ENCODE measurements at regions not wholly inside any gene's neighbourhood (a gene's known extent, or its start where the extent isn't known, plus 50 kb on each side); places are given as distances from the start of the nearest gene placed in this dataset.
"Not testable (repeated sequence)": the region's sequence is repeated elsewhere in the genome, so short reads cannot be mapped to it uniquely, and the experiment has no call there.

DNA sequence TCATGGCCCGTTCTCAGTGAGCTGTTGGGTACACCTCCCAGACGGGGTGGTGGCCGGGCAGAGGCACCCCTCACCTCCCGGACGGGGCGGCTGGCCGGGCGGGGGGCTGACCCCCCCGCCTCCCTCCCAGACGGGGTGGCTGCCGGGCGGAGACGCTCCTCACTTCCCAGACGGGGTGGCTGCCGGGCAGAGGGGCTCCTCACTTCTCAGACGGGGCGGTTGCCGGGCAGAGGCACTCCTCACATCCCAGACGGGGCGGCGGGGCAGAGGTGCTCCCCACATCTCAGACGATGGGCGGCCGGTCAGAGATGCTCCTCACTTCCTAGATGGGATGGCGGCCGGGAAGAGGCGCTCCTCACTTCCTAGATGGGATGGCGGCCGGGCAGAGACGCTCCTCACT is 129.7 kb upstream of the DAAM1 start:
- not testable (repeated sequence) for DNase-seq (ENCODE audit: low read depth in 2 of 2)

DNA sequence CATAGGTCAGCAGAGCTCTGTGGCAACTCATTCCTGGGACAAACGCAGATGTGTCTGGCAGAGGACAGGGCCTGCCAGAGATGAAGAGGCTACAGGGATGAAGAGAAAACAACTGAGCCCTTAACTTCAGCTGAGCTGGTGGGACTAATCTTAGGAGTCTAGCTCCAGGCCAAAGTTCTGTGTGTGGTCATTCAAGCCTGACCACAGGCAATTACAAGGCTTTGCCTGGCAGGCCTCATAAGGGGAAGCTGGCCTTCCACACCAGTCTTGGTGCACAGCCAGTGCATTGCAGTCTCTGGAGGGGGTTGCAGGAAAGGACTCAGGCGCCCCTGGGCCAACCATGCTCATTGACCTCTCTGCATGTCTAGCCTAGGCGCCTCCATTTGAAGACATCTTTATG is 127.6 kb upstream of the DAAM1 start:
- no peak for DNase-seq (ENCODE audit: low read depth in 2 of 2)

DNA sequence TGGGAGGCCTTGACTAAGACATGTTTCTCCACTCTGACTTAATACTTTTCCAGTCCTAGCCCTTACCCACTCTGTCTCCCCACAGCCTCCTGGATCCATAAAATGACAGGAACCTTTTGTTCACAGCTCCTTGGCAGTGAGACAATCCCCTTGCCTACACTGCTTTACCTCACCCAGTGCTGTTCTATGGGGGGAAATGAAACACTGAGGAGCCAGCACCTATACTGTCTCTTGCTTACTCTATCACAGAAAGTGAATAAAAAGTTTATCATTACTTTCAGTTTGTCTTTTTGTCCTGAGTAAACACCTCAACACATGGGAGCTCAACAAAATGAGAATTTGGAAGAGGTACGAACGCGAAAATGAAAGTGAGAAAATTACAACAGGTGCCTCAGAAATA is 127.2 kb upstream of the DAAM1 start:
- DNase-seq (ENCODE audit: low read depth in 2 of 2) = no peak

DNA sequence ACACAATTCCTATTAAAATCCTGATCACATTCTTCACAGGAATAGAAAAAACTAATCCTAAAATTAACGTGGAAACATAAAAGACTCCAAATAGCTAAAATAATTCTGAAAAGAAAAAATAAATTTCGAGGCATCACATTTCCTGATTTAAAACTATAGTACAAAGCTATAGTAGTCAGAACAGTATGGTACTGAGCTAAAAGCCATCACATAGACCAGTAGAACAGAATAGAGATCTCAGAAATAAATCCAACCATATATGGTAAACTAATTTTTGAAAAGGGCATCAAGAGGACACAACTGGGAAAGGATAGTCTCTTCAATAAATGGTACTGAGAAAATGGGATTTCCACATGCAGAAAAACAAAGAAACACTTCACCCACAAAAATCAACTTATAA is 125.2 kb upstream of the DAAM1 start:
- no peak for DNase-seq (ENCODE audit: low read depth in 2 of 2)

DNA sequence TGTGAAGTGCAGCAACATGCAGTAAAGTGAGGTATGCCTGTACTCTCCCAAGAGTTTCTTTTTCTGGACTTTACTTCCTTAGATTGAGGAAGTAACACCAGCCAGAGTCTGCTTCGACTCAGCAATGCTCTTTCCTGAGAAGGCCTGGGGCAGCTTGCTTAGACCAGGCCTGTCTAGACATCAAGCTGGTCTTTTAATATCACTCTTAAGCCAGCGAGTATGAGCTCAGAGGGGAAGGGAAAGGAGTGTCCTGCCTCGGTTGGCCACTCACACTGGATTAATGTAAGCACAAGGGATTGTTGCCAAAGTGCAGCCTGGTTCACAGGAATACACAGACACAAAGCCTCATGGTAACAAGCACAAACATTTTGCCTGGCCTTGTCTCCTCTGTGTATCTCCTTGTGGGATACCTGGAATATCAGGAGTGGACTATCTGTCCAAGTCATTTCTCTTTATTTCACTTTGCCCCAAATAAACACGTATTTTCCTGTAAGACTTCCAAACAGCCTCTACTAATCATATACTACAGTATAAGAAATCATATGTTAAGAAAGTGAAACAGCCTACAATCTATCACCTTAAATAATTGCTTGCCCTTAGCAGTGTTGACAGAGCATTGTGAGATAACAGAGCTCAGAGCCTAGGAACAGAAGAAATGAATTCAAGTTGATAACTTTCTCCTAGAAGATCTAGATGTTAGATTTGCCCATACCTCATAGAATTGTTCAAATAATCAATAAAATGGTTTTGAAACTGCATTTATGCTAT is 121.2 kb upstream of the DAAM1 start:
- DNase-seq (ENCODE audit: low read depth in 2 of 2) = no peak

DNA sequence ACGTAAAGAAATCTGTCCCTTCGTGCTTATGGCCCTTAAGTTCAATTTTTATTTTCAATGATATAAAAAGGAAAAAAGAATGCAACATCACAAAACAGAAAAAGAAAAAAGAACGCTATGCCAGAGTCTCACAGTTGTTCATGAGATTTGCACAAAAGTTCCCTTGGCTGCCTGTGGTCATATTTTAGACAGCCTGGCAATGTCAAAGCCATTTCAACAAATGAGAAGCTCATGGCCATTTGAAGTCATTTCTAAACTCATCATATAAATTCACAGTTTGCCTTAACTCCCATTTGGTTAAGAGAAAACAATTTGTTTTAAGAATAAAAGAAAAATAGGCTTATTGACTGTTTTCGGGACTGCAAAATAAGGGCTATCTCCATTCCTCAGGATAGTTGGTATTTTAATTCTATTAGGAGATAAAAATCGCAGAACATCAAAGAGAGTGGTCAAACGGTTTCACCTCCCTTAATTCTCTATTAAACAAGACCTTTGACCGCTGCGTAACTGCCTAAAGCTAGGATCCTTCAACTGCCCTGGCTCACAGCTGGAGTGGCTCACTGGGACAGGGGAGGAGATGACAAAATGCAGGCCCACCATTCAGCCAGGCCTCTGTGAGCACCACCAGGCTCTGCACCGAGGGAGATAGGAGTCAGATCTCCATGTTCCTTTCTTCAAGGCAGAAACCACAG is 119.2 kb upstream of the DAAM1 start:
- DNase-seq (ENCODE audit: low read depth in 2 of 2) = no peak

DNA sequence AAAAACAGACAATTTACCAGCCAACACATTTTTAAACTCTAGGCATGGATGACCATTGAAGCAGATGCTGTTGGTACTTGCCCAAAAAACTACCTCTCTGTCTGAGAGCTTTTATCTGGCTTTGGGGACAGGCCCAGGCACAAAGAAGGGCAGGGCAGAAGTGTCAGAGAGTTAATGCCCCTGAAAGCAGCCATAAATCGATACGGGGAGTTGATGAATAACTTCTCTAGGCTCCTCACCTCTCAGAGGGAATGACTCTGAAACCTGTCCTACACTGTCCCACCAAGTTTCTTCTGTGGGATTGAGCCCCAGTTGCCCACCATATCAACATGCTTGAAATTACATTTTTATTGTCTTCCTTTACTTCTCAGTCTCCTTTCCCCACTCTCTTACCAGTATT is 113.0 kb upstream of the DAAM1 start:
- DNase-seq (ENCODE audit: low read depth in 2 of 2) = no peak

DNA sequence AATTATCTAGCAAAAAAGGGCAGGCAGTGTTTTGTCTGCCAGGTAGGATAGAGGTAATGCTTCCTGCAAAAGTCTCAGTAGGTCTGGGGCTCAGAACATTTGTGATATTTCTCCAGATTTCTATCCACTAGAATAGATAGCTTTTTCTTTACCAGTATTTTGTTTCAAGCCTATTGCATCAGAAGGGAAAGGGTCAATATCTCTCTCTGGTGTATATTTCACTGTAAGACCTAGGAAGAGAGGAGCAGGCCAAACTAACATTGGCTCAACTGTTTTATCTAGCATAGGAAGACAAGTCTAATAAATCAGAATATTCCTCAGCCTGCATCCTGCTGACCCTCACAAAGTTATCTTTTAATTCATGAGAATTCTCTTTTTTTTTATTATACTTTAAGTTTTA is 106.7 kb upstream of the DAAM1 start:
- no peak for DNase-seq (ENCODE audit: low read depth in 2 of 2)

DNA sequence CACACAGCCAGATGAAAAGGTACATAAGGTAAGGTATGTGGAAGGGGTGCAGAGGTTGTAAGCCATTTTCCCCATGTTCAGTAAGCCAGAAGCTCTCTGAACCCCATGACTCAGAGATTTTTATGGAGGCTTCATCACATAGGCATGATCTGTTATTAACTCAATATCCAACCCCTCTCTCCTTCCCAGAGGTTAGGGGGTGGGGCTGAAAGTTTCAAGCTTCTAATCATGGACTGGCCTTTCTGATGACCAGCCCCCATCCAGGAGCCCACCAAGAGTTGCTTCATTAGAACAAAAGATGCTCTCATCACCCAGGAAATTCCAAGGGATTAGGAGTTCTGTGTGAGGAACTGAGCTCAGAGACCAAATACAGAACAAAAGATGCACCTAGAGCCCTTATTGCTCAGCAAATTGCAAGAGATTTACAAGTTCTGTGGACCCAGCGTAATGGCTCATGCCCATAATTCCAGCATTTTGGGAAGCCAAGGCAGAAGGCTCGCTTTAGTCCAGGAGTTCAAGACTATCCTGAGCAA is 103.2 kb upstream of the DAAM1 start:
- DNase-seq (ENCODE audit: low read depth in 2 of 2) = no peak

DNA sequence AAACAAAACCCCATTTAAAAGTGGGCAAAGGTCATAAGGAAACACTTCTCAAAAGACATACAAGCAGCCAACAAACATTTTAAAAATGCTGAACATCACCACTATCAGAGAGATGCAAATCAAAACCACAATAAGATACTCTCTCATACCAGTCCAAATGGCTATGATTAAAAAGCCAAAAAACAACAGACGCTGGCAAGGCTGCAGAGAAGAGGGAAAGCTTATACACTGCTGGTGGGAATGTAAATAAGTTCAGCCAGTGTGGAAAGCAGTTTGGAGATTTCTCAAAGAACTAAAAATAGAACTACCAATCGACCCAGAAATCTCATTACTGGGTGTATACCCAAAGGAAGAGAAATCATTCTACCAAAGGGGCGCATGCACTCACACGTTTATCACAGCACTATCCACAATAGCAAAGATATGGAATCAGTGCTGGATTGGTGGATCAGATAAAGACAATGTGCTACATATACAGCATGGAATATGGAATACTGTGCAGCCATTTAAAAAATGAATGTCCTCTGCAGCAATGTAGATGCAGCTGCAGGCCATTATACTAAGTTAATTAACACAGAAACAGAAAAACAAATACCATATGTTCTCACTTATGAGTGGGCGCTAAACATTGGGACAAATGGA is 102.1 kb upstream of the DAAM1 start:
- no peak for DNase-seq (ENCODE audit: low read depth in 2 of 2)

DNA sequence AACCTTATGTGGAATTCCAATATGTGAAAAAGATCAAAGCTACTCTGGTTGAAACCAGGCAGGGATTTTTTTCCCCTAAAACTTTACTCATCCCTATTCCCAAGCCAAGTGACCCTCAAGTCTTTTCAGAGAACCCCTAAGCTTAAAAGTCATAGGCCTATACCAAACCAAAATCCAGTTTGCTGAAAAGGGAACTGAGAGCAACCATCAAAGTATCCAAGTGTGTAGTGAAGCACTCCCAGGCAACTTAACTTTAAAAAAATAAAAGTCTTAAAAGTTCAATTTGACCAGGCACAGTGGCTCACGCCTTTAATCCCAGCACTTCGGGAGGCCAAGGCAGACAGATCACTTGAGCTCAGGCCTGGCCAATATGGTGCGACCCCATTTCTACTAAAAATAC is 101.2 kb upstream of the DAAM1 start:
- no peak for DNase-seq (ENCODE audit: low read depth in 2 of 2)

DNA sequence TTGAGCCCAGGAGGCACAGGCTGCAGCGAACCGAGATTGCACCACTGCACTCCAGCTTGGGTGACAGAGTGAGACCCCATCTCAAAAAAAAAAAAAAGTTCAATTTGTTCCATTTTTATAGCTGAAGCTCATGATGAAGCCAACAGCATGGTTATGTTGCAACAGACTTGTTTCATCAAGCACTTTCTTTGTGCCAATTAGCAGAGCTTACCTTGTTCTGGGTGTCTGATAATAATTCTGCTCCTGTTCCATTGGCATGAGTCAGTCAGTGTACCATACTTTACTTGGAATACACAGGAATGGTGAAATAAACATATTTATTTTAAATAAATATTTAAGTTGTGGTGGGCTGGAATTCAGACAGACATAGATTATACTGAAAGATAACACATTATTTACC is 100.8 kb upstream of the DAAM1 start:
- DNase-seq (ENCODE audit: low read depth in 2 of 2) = no peak

DNA sequence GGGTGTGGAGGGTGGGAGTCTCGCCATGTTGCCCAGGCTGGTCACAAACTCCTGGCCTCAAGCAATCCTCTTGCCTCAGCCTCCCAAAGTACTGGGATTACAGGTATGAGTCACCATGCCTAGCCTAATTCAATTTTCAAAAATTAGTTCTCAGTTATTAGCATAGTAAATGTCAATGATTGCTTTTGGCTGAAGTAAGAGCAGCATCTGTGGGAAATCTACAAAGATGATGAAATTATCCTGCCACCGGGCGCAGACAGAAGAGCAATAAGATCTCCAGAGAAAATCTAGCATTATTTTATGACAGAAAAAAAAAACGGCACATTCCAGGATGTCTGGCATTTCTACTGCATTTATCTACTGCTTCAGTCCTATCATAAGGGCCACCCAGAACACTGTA is 97.9 kb upstream of the DAAM1 start:
- no peak for DNase-seq (ENCODE audit: low read depth in 2 of 2)

DNA sequence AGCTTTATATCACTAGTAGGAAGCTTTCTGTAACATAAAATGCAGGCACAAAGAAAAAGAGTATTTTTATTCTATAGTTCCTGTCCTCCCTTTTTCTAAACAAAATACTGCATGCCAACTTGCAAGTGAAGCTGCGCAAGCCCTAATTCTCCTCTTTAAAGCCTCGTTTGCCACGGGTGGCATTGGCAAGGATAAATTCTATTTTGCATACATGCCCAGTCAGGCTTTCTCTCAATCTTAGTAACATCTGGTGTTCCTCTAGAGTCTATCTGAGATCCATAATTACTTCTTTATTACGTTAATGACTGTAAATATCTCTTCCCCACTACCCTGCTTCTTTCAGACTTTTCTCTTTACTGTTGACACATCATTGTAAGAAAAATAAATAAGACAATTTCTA is 97.1 kb upstream of the DAAM1 start:
- no peak for DNase-seq (ENCODE audit: low read depth in 2 of 2)

DNA sequence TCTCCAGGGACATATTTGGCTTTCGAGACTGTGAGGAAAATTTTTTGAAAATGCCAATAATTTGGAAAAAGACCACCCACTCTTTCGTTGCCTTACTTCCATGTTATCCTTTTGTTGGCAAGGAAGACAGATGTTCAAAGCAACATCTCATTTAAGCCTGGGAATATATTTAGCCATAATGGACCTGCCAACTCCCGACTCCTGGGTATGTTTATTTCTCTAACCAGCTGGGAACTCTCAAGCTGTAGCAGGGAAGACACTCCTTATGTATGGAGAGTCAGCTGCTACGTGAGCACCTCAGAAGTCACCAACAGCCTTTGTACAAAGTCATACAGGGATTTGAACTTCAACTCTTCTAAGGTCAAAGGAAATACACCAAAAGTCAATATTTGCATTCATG is 96.5 kb upstream of the DAAM1 start:
- DNase-seq (ENCODE audit: low read depth in 2 of 2) = no peak

DNA sequence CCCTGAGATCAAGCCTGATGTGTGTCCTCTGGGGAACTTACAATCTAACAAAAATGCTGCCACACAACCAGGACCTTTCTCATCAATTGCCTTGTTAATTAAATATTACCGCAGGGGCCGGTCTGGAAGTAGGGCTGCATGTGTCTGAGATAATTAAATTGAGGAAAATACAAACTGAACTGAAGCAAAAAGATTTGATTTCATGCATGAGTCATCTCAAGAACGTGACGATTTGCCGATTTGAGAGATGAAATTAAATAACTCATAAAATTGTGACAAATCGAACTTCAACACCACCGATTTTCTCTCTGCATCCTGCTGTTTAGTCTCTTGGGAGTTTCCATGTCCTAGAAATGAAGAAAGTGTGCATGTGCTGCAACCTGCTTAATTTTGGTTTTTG is 94.6 kb upstream of the DAAM1 start:
- DNase-seq (ENCODE audit: low read depth in 2 of 2) = no peak

DNA sequence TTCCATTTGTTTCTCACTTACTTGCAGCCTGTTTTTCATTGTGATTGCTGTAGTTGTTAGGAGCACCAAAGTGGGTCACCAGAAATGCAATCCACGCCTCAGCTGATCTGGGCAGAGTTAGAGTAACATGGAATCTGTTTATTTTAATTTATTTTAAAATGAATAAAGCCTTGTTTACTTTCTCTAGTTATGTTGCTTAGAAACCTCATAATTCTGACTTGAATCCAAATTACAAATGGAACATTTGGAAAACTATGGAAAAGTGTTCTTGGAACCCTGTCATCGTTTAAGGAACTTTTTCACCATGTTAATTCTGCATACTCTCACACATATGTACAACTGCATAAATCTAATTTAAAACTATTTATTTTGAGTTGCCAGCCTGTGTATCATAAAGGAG is 92.2 kb upstream of the DAAM1 start:
- no peak for DNase-seq (ENCODE audit: low read depth in 2 of 2)

DNA sequence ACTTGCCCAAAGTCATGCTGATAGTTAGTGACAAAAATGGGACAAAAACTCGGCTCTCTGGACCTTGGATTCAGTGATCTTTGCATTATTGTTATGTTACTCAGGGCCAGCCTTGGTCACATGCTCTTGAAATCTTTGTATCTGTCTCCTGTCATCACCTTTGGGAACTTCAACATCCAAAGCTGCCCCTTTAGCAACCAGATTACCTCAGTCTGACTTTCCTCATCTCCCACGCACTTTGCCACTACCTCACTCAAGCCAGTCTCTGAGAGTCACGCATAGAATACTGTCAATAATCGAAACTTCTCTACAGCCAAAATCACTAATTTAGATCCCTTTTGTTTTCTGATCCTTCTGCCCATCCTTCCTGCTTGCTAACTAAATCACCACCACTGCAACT is 90.8 kb upstream of the DAAM1 start:
- DNase-seq (ENCODE audit: low read depth in 2 of 2) = no peak

DNA sequence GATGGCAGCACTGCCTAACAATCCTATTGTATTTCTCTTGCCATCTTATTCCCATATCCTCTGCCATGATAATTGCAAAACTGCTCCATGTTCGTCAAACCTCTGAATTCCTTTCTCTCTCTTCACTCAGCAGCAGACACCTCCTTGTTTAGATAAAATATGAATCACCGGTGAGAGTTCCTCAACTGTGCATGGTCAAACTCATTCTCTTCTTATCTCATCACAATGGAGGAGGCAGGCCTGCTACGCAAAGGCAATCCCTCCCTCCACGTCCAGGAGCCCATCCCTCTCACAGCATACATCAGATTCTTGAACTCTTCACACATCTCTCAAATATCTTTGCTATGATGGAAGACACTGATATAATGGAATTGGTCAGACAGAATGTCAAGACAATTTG is 90.1 kb upstream of the DAAM1 start:
- no peak for DNase-seq (ENCODE audit: low read depth in 2 of 2)

DNA sequence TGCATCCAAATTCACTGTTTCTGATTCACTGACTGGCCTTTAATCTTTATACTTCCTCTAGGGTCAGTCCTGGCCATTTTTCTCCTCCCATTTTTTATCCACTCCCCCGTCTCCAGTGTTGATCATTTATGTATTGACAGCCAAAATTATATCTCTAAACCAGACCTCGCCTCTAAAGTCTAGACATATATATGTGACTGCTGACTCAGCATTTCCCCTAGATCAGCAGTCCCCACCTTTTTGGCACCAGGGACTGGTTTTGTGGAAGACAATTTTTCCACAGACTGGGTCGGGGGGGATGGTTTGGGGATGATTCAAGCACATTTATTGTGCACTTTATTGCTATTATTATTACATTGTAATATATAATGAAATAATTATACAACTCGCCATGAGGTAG is 88.3 kb upstream of the DAAM1 start:
- no peak for DNase-seq (ENCODE audit: low read depth in 2 of 2)

DNA sequence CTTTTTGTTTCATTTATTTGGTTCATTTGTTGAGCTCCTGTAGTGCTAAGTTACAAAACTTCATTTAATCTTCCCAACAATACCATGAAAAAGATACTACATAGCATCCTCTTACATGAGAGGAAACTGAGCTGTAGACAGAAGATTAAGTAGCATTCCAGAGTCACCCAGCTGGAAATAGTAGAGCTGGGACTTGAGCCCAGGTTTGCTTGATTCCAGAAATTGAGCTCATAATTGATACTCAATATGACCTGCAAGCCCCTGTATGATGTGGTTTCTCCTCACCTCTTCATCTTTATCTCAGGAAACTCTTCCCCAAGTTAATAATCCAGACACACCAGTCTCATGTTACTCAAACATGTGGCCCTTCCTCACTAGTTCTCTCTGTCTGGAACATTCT is 87.0 kb upstream of the DAAM1 start:
- DNase-seq (ENCODE audit: low read depth in 2 of 2) = no peak

DNA sequence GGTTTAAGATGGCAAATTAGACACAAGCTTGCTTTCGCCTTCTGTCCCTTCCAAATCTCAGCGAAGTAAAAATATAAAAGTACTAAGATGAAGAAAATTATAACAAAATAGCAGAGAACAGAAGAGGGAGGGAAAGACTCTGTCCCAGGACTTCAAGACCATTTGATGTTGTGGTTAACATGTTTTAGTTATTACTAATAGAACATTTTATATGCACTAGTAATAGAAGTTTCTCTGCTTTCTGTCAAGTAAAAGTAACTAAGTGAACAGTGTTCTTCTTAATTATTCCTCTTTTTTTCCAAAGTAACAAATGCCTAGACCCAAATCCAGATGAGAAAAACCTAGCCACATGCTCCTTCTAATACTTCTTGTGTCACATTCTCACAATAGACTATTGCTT is 85.1 kb upstream of the DAAM1 start:
- no peak for DNase-seq (ENCODE audit: low read depth in 2 of 2)

DNA sequence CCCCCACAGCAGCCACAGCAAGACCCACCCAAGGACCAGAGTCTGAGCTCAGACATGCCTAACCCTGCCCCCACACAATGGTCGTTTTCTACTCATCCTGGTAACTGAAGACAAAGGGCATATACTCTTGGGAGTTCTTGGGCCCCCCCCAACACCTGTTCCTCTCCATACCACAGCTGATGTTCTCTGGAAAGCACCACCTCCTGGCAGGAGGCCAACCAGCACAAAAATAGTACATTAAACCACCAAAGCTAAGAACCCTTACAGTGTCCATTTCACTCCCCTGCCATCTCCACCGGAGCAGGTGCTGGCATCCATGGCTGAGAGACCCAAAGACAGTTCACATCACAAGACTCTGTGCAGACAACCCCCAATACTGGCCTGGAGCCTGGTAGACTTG is 80.6 kb upstream of the DAAM1 start:
- no peak for DNase-seq (ENCODE audit: low read depth in 2 of 2)
